ENCODE measurements at regions not wholly inside any gene's neighbourhood (a gene's known extent, or its start where the extent isn't known, plus 50 kb on each side); places are given as distances from the start of the nearest gene placed in this dataset.

GRCh38 chr10:107933076-107933475 is 768.6 kb upstream of the SORCS1 start:
- TF ChIP-seq CTCF (IDR thresholded peaks at IDR 0.05; ENCODE audit: poor library complexity), result no peak
- TF ChIP-seq EZH2phosphoT487 (IDR thresholded peaks at IDR 0.05; ENCODE audit: low read depth, severe bottlenecking, unreplicated experiment), result no peak
